GM18519 (cell line): ENCODE measurements at regions not wholly inside any gene's neighbourhood (a gene's known extent, or its start where the extent isn't known, plus 50 kb on each side); places are given as distances from the start of the nearest gene placed in this dataset.

Experiments used
- ATAC-seq: cut with Tn5 transposase; IDR thresholded peaks from one replicate; pipeline ENCODE4 v1.9.1; 2021; ENCODE audit warnings: mild to moderate bottlenecking, moderate library complexity; ENCODE audit not compliant: unreplicated experiment, low FRiP score

GRCh38 chr12:24078318-24078765, 128.9 kb upstream of the SOX5 start:
- no peak for ATAC-seq

- ATAC-seq: no peak
These were observed 127.7 kb upstream of the SOX5 start for GRCh38 chr12:24077161-24077560.

- no peak for ATAC-seq
These were observed 126.2 kb upstream of the SOX5 start for GRCh38 chr12:24075650-24076049.

- no peak for ATAC-seq
These were observed 123.8 kb upstream of the SOX5 start for GRCh38 chr12:24073170-24073810.

GRCh38 chr12:24072302-24072701, 122.8 kb upstream of the SOX5 start:
- no peak for ATAC-seq

GRCh38 chr12:24071842-24072241, 122.4 kb upstream of the SOX5 start:
- no peak for ATAC-seq

GRCh38 chr12:24069532-24070395, 120.3 kb upstream of the SOX5 start:
- ATAC-seq: no peak

- no peak for ATAC-seq
These were observed 117.4 kb upstream of the SOX5 start for GRCh38 chr12:24066865-24067264.

- ATAC-seq: no peak
These were observed 116.6 kb upstream of the SOX5 start for GRCh38 chr12:24066097-24066496.

- ATAC-seq: no peak
These were observed 113.3 kb upstream of the SOX5 start for GRCh38 chr12:24062642-24063245.

- ATAC-seq: no peak
These were observed 110.6 kb upstream of the SOX5 start for GRCh38 chr12:24060089-24060488.

- no peak for ATAC-seq
These were observed 108.5 kb upstream of the SOX5 start for GRCh38 chr12:24057920-24058476.

GRCh38 chr12:24055747-24056146, 106.3 kb upstream of the SOX5 start:
- ATAC-seq: no peak

GRCh38 chr12:24054416-24054815, 104.9 kb upstream of the SOX5 start:
- ATAC-seq: no peak

- no peak for ATAC-seq
These were observed 100.3 kb upstream of the SOX5 start for GRCh38 chr12:24049728-24050127.

GRCh38 chr12:24049101-24049500, 99.6 kb upstream of the SOX5 start:
- ATAC-seq: no peak

GRCh38 chr12:24048446-24048845, 99.0 kb upstream of the SOX5 start:
- ATAC-seq: no peak

- ATAC-seq: no peak
These were observed 97.9 kb upstream of the SOX5 start for GRCh38 chr12:24047326-24047725.

- ATAC-seq: no peak
These were observed 96.4 kb upstream of the SOX5 start for GRCh38 chr12:24045816-24046257.

- no peak for ATAC-seq
These were observed 95.7 kb upstream of the SOX5 start for GRCh38 chr12:24044941-24045703.
